ENCODE measurements at regions not wholly inside any gene's neighbourhood (a gene's known extent, or its start where the extent isn't known, plus 50 kb on each side); places are given as distances from the start of the nearest gene placed in this dataset.
A peak's percentile ranks its signal among the peaks of the same experiment; 100 is the strongest.

DNA sequence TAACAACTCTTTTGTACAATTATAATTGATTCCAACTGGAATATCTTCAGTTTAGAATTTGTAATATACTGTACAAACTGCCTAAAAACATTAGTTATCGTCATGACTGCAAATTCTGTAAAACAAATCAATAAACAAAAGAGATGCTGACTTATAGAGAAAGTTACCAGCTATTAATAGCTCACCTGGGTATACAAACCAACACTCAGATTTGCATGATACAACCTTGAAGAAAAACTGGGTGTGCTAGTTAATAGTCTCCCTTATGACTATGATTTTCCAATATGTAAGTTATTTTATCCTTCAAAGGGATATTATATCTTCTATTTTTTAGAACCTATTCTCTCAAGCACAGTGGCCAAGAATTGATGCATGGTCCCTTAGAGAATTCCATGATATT, 698.5 kb downstream of the FRK start:
- POLR2A ChIA-PET = interaction anchor here (1.1 kb wide), 1 partner anchor 39 kb away, joined by 4 read pairs; no protein-coding TSS in a partner anchor
- H3K36me3 Mint-ChIP-seq (ENCODE audit: insufficient read depth, unreplicated experiment) = no peaks in the 10 kb centered on the region
- no peaks in the 10 kb centered on the region for H3K9me3 Mint-ChIP-seq (ENCODE audit: unreplicated experiment)
- TF ChIP-seq, protein P1, sequence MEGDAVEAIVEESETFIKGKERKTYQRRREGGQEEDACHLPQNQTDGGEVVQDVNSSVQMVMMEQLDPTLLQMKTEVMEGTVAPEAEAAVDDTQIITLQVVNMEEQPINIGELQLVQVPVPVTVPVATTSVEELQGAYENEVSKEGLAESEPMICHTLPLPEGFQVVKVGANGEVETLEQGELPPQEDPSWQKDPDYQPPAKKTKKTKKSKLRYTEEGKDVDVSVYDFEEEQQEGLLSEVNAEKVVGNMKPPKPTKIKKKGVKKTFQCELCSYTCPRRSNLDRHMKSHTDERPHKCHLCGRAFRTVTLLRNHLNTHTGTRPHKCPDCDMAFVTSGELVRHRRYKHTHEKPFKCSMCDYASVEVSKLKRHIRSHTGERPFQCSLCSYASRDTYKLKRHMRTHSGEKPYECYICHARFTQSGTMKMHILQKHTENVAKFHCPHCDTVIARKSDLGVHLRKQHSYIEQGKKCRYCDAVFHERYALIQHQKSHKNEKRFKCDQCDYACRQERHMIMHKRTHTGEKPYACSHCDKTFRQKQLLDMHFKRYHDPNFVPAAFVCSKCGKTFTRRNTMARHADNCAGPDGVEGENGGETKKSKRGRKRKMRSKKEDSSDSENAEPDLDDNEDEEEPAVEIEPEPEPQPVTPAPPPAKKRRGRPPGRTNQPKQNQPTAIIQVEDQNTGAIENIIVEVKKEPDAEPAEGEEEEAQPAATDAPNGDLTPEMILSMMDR (IDR thresholded peaks at IDR 0.05; ENCODE audit: unreplicated experiment) = no peak
- no peaks in the 10 kb centered on the region for H3K4me1 Mint-ChIP-seq (ENCODE audit: insufficient read depth, unreplicated experiment)
- no peak for DNase-seq (ENCODE audit: unreplicated experiment)
- no peak overlapping the region for H3K27ac Mint-ChIP-seq (ENCODE audit: low read depth, unreplicated experiment)
- CTCF ChIA-PET = interaction anchor here (0.6 to 1.4 kb wide), 2 partner anchors 83 to 317 kb away, joined by 3 read pairs; no protein-coding TSS in a partner anchor
- intact Hi-C loops (cut with micrococcal nuclease) = no loop called here
- peaks cover 11% of the 10 kb centered on the region for H3K27me3 Mint-ChIP-seq (ENCODE audit: insufficient read depth, unreplicated experiment)
- no peak overlapping the region for H3K4me3 Mint-ChIP-seq (ENCODE audit: unreplicated experiment)
- no TSS peak for BruUV-seq (replicated peaks)

- TF ChIP-seq, protein P1 (IDR thresholded peaks at IDR 0.05; ENCODE audit: unreplicated experiment) = no peak
- no TSS peak for BruUV-seq (replicated peaks)
- Mint-ChIP-seq H3K4me1 (ENCODE audit: insufficient read depth, unreplicated experiment) (no peaks in the 10 kb centered on the region), H3K27ac (ENCODE audit: low read depth, unreplicated experiment) (no peak overlapping the region), H3K36me3 (ENCODE audit: insufficient read depth, unreplicated experiment) (no peaks in the 10 kb centered on the region), H3K9me3 (ENCODE audit: unreplicated experiment) (no peaks in the 10 kb centered on the region), H3K4me3 (ENCODE audit: unreplicated experiment) (no peak overlapping the region), H3K27me3 (ENCODE audit: insufficient read depth, unreplicated experiment) (peaks cover 11% of the 10 kb centered on the region)
- no peak for DNase-seq (ENCODE audit: unreplicated experiment)
- ChIA-PET CTCF (no interaction called here), POLR2A (no interaction called here)
- intact Hi-C loops (cut with micrococcal nuclease) = loop anchor here (1.0 kb wide), 1 partner anchor 9 kb away; no protein-coding TSS in a partner anchor
Measured at GRCh38 chr6:115360602-115361325, 699.9 kb downstream of the FRK start.

GRCh38 chr6:115358616-115359015, 702.1 kb downstream of the FRK start:
- Mint-ChIP-seq H3K27ac (ENCODE audit: low read depth, unreplicated experiment) (no peak overlapping the region), H3K36me3 (ENCODE audit: insufficient read depth, unreplicated experiment) (no peaks in the 10 kb centered on the region), H3K9me3 (ENCODE audit: unreplicated experiment) (no peaks in the 10 kb centered on the region), H3K4me3 (ENCODE audit: unreplicated experiment) (no peak overlapping the region), H3K4me1 (ENCODE audit: insufficient read depth, unreplicated experiment) (no peaks in the 10 kb centered on the region), H3K27me3 (ENCODE audit: insufficient read depth, unreplicated experiment) (peaks cover 14% of the 10 kb centered on the region)
- intact Hi-C loops (cut with micrococcal nuclease) = no loop called here
- BruUV-seq (replicated peaks) = no TSS peak
- ChIA-PET CTCF (interaction anchor here (0.6 to 0.9 kb wide), 2 partner anchors 39 to 1093 kb away, joined by 3 read pairs; no protein-coding TSS in a partner anchor), POLR2A (no interaction called here)
- TF ChIP-seq, protein P1 (IDR thresholded peaks at IDR 0.05; ENCODE audit: unreplicated experiment) = no peak
- peak; percentile 12 for DNase-seq (ENCODE audit: unreplicated experiment)

- CTCF ChIA-PET = no interaction called here
- intact Hi-C loops (cut with micrococcal nuclease) = no loop called here
- H3K9me3 Mint-ChIP-seq (ENCODE audit: unreplicated experiment) = no peaks in the 10 kb centered on the region
- peaks cover 22% of the 10 kb centered on the region for H3K27me3 Mint-ChIP-seq (ENCODE audit: insufficient read depth, unreplicated experiment)
- DNase-seq (ENCODE audit: unreplicated experiment) = no peak
- H3K4me3 Mint-ChIP-seq (ENCODE audit: unreplicated experiment) = no peak overlapping the region
- POLR2A ChIA-PET = no interaction called here
- TF ChIP-seq, protein P1 (IDR thresholded peaks at IDR 0.05; ENCODE audit: unreplicated experiment) = no peak
- no TSS peak for BruUV-seq (replicated peaks)
- H3K4me1 Mint-ChIP-seq (ENCODE audit: insufficient read depth, unreplicated experiment) = no peaks in the 10 kb centered on the region
- no peak overlapping the region for H3K27ac Mint-ChIP-seq (ENCODE audit: low read depth, unreplicated experiment)
- H3K36me3 Mint-ChIP-seq (ENCODE audit: insufficient read depth, unreplicated experiment) = no peaks in the 10 kb centered on the region
Measured at GRCh38 chr6:115356371-115356770, 704.3 kb downstream of the FRK start.

Measured in MCF 10A (cell line).